ENCODE measurements at regions not wholly inside any gene's neighbourhood (a gene's known extent, or its start where the extent isn't known, plus 50 kb on each side); places are given as distances from the start of the nearest gene placed in this dataset.
"Not testable (repeated sequence)": the region's sequence is repeated elsewhere in the genome, so short reads cannot be mapped to it uniquely, and the experiment has no call there.

DNA sequence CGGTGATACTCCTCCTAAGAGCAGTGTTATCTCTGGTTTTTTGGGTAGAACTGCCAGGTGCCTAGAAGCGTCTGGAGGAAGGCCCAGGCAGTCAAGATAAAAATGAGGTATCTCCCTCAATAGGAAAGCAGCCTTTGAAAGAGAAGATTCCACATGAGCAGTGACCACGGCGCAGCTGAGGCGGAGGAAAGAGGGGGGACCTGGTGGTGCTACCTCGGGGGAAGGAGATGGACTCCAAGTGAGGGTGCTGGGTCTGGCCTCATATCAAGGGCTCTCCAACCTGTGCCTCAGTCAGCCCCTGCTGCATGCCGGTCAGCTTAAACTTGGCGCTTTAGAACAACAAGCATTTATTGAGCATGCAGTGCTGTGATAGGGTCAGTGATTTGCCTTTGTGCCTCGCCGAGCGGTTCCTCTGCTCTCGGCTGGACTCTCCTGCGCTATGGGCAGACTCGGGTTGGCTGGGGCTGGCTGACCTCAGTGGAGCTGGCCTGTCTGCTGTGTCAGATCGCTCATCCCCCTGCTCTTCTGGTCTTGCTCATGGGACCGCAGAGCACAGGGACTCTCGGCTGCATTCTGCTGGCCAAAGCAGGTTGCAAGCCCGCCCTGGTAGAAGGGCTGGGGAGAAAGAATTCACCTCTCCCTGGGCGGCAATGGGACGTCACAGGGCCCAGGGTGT, 121.1 kb upstream of the IRX4 start:
- DNase-seq (ENCODE audit: low read depth in 3 of 3, low spot score in 1 of 3) = no peak

DNA sequence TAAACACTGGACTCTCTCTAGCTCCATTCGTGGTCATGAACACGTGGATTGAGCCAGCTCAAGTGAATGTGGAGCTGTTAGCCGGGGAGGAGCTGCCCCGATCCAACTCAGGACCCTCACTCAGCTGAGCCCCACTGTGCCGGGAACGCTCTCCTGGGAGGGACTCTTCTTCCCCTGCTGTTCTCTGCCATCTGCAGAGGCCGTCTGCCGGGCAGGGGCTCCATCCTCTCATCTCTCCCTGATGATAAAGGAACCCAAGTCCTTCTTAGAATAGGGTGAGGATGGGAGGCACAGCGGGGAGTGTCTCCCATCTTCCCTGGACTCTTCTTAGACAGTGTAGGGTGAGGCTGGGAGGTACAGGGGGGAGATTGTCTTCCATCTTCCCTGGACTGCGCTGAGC, 120.5 kb upstream of the IRX4 start:
- no peak for DNase-seq (ENCODE audit: low read depth in 3 of 3, low spot score in 1 of 3)

DNA sequence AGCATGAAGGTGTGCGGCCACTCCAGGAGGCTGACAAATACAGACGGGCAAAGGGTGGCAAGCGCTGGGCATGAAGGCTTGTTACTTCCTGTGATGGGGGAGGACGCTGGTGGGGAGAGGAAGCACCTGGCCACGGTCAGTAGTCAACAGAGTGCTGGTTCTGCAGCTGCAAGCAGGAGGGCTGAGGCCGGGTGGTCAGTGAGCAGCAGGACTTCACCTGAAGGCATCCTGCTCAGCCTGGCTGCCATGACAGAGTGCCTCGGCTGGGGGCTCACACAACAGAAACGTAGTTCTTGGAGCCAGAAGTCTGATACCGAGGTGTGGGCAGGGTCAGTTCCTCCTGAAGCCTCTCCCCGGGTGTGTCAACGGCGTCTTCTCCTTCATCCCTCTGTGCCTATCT, 118.6 kb upstream of the IRX4 start:
- no peak for DNase-seq (ENCODE audit: low read depth in 3 of 3, low spot score in 1 of 3)

DNA sequence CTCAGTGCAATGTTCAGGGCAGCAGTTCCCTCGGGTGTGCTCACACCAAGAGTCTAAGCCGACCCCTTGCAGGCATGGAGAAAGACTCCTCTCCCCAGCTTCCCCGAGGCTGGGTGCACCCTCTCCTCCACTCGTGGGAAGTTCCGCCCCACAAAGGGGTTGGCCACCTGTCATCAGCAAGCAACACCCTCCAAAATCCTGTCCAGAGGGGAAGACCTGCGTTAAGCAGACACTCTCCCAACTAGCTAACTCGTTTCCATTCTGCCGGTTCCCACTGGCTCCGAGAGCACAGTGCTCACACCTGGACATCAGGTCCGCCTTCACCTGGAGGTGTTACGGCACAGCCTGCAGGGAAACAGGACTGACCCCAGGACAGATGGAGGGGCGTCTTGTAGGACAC, 117.9 kb upstream of the IRX4 start:
- no peak for DNase-seq (ENCODE audit: low read depth in 3 of 3, low spot score in 1 of 3)

DNA sequence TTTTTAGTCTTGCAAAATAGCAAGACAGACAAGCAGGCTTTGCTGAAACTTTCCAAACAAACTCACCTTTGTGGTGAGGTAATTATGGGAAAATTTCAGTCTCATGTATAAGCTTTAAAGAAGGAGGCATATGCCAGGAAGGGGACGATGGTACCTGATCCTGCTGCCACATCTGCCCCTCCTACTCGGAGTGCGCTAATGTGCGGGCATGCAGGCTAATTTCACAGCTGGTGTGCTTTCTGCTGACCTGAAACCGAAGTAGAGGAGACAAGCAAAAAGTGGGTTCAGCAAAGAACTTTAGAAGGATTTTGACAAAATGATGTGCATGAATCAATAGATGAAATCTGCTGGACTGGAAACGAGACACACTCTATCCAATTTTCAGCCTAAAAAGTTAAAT, 117.1 kb upstream of the IRX4 start:
- DNase-seq (ENCODE audit: low read depth in 3 of 3, low spot score in 1 of 3) = no peak

DNA sequence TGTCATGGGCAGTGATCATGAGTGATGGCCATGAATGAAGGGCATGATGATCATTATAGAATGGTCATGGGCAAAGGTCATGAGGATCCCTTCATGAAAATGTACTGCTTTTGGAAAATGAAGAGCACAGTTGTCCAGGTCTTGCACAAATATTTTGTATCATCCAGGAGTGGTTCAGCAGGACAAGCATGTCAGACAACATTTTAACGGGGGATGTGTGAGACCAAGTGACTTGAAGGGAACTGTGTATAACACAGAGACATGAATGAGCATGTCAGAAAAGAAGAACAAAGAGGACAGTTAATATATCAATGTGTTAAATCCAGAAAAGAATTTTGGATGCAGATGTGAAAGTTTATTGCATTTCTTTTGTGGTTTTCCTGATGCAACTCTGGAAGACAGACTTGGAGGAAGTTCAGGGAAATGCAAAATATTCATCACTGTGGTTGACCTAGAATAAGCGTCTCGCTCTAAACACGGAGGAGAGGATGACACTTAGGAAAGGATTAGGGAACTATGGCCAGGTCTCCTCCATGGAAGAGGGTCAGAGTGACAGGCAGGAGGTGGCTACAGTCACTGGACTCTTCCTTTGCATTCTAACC, 116.1 kb upstream of the IRX4 start:
- DNase-seq (ENCODE audit: low read depth in 3 of 3, low spot score in 1 of 3) = no peak

DNA sequence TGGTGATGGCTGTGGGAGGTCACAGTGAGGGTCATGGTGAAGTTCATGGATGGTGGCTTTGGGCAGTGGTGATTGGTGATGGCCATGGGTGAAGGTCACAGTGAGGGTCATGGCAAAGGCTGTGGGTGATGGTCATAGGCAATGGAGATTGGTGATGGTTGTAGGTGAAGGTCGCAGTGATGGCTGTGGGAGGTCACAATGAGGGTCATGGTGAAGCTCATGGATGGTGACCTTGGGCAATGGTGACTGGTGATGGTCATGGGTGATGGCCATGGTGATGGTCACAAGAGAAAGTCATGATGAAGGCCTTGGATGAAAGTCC, 115.6 kb upstream of the IRX4 start:
- DNase-seq (ENCODE audit: low read depth in 3 of 3, low spot score in 1 of 3) = no peak

DNA sequence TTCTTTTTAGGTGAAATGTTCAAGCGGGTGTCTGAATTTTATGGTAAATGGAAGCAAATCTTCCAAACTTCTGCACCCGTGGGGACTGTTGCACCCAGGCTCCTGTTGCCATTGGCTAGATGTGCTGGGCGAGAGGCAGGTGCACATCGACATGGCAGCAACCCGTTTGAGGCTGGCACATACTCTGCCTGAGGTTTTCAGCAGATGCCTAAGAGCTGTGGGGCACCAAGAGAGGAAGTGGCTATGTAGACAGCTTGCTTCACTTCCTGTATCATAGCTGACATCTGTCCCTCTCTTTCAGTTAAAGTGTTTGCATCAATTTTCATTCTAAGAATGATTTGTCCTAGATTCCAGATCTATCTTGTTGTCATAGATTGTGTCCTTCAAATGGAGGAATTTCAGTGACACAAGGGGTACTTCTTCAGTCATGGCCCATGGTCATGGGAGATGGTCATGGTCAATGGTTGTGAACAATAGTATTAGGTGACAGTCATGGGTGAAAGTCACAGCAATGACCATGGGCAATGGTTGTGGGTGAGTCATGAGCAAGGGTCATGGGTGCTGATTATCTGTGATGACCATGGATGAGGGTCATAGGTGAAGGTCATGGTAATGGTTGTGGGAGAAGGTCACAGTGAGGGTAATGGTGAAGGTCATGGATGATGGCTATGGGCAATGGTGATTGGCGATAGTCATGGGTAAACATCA, 115.1 kb upstream of the IRX4 start:
- DNase-seq (ENCODE audit: low read depth in 3 of 3, low spot score in 1 of 3) = no peak

DNA sequence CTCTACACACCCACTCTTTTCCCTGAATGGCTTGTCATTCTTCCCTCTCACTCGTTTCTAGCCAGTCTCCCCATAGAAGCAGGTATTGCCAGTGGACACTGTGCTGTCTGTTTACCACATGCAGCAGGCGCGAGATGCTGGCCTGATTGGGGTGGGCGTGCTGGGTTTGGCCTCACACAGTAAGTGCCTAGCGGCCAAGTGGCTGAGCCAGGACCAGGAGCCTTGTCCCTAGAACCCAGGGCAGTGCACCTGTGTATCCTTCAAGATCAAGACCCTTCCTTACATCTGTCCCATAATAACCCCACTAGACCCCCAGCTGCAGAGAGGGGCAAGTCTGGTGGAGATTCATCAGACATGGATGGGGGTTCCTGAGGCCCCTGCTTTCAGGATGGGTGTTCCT, 112.8 kb upstream of the IRX4 start:
- DNase-seq (ENCODE audit: low read depth in 3 of 3, low spot score in 1 of 3) = no peak

DNA sequence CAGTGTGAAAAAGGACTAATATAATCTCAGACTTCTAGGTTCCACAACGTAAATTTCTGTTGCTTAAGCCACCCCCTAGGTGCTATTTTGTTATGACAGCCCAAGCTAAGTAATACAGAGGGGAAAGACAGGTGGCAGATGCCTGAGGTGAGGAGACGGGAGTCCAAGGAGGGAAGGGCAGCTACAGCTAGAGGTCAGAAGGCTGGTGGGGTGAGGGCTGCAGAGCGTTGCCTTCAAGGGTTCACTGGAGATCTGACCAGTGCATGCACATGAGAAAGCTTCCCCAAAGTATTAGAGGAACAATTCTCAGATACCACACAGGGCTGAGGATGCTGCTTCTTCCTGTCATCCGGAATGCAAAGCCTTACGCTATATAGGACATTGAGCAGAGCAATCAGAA, 104.7 kb upstream of the IRX4 start:
- DNase-seq (ENCODE audit: low read depth in 3 of 3, low spot score in 1 of 3) = no peak

DNA sequence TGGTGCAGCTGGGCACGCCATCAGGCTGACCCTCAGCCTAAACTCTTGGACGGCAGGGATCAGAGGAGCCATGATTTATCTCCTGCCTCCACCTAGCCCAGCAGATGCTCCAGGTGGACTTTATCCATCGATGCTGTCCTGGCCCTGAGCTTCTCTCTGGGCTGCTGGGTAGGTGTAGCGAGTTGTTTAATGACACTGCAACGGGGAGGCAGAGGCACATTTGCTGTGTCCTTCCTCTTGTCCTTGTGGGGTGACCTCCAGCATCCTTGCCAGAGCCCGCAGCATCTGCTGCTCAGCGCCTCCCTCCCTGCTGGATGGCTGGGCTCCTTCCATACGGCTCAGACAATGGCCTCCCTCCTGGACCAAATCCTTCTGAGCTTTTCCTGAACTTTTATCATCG, 103.1 kb upstream of the IRX4 start:
- DNase-seq (ENCODE audit: low read depth in 3 of 3, low spot score in 1 of 3) = no peak

DNA sequence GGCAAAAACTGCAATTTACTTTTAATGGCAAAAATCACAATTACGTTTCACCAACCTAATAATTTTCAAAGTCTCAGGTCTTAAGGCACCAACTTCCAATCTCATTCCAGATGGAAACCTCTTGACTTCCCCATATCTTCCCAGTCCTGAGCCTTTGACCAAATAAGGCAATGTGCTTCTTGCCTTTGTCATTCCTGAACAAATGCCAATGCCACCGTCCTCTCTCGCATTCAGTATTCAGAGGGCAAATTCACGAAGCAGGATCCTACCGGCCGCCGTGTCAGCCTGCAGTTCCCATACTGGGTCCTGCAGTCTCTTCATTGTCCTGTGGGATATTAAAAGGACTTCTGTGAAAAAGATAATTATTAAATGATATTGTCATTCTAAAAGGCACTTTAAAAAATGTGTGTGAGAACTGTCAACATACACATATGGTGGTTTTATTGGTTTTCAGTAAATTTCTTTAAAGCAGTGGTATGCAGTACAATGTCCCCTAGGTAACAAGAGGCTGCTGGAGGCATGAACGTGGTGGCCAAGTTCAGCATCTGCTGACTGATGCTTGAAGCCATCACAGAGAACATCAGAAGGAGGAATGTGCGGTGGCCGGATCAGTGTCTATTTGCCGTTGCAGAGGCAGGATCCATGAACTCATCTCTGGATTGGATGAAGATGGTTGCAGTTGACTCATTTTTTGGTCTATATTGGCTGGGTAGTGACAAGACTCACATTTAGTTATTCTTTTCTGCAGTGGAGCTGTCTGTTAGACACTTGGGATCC, 101.4 kb upstream of the IRX4 start:
- DNase-seq (ENCODE audit: low read depth in 3 of 3, low spot score in 1 of 3) = no peak

DNA sequence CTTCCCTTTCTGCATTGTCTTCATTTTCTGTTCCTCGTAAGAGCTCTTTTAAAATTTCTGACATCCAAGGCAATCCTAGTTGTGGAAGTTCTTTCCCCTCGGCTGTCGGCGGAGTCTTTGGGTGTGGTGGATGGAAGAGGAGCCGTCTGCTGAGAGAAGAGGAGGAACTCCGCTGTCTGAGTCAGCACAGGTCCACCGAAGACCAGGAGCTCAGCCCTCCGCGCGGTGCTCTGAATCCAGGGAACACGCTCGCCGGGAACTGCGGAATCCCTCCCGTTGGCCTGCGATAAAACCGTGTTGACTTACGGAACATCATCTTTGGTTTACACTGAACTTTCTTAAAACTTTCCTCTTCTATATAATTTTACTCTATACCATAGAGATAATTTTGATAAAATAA, 100.7 kb upstream of the IRX4 start:
- DNase-seq (ENCODE audit: low read depth in 3 of 3, low spot score in 1 of 3) = no peak

DNA sequence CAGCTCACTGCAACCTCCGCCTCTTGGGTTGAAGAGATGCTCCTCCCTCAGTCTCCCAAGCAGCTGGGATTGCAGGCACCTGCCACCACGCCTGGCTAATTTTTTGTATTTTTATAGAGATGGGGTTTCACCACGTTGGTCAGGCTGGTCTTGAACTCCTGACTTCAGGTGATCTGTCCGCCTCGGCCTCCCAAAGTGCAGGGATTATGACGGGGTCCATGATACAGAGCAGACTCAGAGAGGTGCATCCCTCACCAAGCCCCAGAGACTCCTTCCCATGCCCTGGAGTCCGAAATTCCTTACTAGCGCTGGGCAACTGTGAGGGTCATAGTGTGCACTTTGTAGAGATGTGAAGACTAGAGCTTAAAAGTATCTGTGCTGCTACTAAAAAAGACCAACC, 99.8 kb upstream of the IRX4 start:
- DNase-seq (ENCODE audit: low read depth in 3 of 3, low spot score in 1 of 3) = not testable (repeated sequence)

DNA sequence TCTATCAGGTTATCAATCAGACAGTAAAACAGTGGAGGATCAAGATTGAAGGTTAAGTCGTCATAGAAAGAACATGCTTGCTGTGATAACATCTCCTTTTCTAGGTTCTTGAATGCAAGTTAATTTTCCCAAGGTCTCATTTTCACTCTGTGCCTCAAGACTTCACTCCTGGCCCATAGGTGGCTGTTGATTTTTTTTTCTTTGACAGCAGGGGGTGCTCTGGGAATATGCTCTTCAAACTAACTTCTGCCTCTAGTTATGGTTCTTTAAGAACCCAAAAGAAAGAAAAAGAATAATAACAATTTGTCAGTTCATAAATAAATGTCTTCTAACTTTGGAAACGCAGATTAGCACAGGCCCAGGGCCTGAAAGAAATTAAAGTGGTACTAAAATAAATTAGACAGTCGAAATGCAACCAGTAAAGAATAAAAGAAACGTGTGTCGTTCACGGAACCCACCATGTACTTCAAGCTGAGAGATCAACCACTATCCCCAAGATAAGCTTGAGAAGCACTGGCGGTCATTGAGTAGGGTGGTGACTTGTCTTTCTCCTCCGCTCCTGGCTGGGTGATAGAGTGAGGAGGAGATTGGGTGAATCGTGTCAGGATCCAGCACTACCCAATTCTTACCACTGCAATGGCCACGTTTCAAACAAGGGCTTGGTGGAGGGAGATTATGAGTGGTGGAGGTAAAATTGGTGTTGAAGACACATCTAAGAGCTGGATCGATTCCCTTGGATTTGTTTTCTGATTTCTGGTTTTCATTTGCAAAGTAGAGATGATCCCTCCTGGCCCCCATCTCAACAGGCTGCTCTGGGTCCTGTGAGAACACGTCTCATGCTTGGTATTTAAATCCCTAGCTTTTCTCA, 93.4 kb upstream of the IRX4 start:
- no peak for DNase-seq (ENCODE audit: low read depth in 3 of 3, low spot score in 1 of 3)

DNA sequence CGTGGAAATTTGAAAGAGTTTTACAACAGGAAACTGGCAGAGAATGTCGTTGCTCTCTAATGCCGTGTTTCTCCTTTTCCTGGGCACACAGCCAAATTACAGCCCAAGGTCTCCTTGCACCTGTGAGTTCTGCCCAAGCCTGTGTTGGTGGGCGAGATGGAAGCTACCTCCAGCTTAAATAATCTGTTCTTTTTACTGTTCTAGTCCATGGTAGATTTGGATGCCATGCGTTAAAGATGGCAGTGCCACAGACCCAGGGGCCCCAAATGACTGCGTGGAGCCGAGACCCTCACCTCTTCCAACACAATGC, 92.6 kb upstream of the IRX4 start:
- DNase-seq (ENCODE audit: low read depth in 3 of 3, low spot score in 1 of 3) = no peak

DNA sequence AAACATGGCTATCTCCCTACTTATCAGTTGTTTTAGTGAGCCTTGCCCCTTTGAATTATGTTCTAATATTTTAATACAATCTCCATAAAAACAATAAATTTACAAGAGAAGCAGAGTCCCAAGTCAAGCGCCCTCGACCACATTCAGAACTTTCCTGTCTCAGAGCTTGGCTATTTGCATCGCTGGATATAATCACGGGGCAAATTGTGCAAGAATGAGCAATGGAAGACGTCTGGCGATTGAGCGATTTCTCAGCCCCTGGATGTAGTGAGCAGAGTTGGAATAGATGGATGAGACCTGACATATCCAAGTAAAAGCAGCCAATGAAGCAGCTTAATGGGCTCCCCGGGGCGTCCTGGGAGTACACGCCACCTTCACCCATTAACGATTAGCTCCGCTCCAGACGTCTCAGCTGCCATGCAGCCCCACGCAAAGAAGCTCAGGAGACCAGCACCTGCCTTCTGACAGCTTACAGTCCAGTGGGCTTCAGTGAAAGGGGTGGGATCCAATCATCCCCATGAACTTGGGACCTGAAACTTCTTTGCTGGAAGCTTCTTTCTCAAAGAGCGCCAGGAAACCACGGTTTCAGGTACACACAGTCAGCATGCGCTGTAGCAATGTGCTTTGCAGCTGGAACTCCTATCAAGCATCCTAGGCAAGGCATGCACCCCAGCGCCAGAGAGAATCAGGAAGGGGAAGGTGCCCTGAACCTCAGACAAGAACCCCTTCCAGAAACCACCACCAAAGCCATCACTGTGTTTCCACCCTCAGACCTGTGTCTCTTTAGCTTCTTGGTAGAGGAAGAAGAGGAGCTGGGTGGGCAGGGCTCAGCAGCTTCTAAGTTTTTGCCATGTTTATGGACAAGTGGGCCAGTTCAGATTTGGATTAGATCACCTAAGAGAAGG, 92.0 kb upstream of the IRX4 start:
- DNase-seq (ENCODE audit: low read depth in 3 of 3, low spot score in 1 of 3) = no peak

DNA sequence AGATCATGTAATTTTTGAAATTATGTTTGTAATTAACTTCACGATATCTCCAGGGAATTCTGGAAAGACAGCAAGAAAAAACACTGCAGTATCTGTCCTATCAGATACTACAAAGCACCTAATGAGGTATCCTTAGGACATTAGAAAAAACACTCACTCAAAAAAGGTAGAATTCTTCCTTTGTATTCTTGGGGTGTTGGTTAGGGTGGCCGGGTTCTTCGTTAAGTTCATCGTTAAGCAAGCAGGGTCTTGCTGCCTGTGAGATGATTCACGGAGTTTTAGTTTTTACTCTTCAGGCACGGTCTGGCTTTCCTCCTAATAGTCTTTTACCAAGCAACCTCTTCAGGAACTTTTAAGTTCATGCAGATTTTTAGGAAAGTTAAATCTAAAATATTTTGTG, 91.4 kb upstream of the IRX4 start:
- DNase-seq (ENCODE audit: low read depth in 3 of 3, low spot score in 1 of 3) = no peak

DNA sequence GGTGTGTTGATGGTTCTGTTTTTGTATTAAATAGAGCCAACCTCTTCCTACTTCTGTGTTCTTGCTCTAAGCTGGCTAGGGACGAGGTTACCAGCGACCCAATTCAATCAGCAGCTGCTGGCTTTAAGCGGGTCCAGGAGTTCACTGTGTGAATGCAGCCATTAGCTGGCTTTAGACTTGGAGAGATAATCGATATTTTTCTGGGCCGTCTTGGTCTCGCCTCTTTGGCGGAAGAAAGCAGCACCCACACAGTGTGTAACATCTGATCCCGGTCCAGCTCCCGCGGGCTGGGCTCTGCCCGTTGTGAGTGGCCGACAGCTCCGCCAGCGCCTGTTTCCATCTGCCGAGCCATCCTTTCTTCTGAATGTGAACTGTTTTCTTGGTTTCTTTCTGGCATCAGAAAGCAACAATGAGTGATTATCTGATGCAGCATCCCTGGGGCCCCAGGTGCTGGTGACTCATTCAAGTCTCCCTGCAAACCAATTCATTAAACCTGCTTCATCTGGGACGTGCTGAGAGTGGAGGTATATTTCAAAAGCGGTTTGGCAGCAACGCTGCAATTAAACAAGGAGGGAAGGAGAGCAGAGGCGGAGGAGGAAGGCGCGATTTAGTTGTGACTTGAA, 90.8 kb upstream of the IRX4 start:
- DNase-seq (ENCODE audit: low read depth in 3 of 3, low spot score in 1 of 3) = no peak

DNA sequence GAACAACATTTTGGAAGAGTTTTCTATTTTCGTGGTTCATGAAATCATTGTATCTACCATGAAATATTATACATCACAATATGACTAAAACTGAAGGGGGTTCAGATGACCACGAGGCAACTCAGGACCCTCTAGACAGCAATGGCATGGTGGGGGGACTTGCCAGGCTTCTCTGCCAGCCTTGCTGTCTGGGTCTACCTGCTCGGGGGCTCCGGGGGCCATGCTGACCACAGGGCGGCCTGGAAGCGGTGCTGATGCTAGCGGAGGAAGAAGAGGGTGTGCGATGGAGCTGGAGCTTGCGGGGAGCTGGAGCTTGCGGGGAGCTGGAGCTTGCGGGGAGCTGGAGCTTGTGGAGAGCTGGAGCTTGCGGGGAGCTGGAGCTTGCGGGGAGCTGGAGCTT, 89.2 kb upstream of the IRX4 start:
- DNase-seq (ENCODE audit: low read depth in 3 of 3, low spot score in 1 of 3) = no peak

Measured in stimulated activated CD4-positive, alpha-beta T cell treated with anti-CD3 and anti-CD28 coated beads, TNF-alpha, amount 100 ng/mL, for 1 hour (primary cell).